SK-N-SH (cell line): ENCODE measurements at regions not wholly inside any gene's neighbourhood (a gene's known extent, or its start where the extent isn't known, plus 50 kb on each side); places are given as distances from the start of the nearest gene placed in this dataset.

Experiments used
- CTCF ChIA-PET: fragments of 300-600, 350-600 bp; formaldehyde crosslinking; extraction: SDS; loops from one replicate; lab custom pipeline; 2021; lab: Yijun Ruan, JAX
- POLR2A ChIA-PET: fragments of 350-600 bp; sonication (Branson Sonifier 250); formaldehyde crosslinking; extraction: SDS; loops from one replicate; lab custom pipeline; 2020; ENCODE audit warnings: antibody characterized with exemption, inconsistent platforms; lab: Yijun Ruan, JAX
- DNase-seq: peaks from one replicate; pipeline ENCODE4 v3.0.0; 2012
- H2AFZ ChIP-seq: fragments of 200-600 bp; sonication (generic); 2 replicates; pipeline ENCODE4 v1.8.1; 2016; ENCODE audit warnings: antibody characterized with exemption, mild to moderate bottlenecking, low read depth
- H3F3A ChIP-seq: fragments of 200-600 bp; sonication (generic); replicated peaks from 2 replicates; pipeline ENCODE3; 2016; ENCODE audit warnings: antibody characterized with exemption, mild to moderate bottlenecking; ENCODE audit not compliant: insufficient read depth
- H3K27ac ChIP-seq, 2 experiments: fragments of 200-500 bp in 1 of 2; fragments of 200-600 bp in 1 of 2; sonication (Bioruptor generic) in 1 of 2; sonication (generic), shearing (Covaris generic) in 1 of 2; 2 replicates each; pipeline versions ENCODE4 v1.5.1 to v1.6.1; 2014 to 2016; ENCODE audit warnings: low read depth in 2 of 2, inconsistent platforms in 1 of 2, low read length in 1 of 2, mild to moderate bottlenecking in 1 of 2, mixed read lengths in 1 of 2
- H3K27me3 ChIP-seq: fragments of 200-600 bp; sonication (generic), shearing (Covaris generic); 2 replicates; pipeline ENCODE4 v1.6.1; 2016; ENCODE audit warnings: mixed run types; ENCODE audit not compliant: insufficient read depth
- H3K36me3 ChIP-seq, 2 experiments: fragments of 200-500 bp in 1 of 2; fragments of 200-600 bp in 1 of 2; sonication (Bioruptor generic) in 1 of 2; sonication (generic) in 1 of 2; replicated peaks in 1 of 2; 2 replicates each; pipeline versions ENCODE3 to v1.5.1; 2014 to 2016; ENCODE audit warnings: low read length in 1 of 2, mild to moderate bottlenecking in 1 of 2; ENCODE audit not compliant: insufficient read depth in 2 of 2, control insufficient read depth in 1 of 2
- H3K4me1 ChIP-seq, 2 experiments: fragments of 200-500 bp in 1 of 2; fragments of 200-600 bp in 1 of 2; sonication (Bioruptor generic) in 1 of 2; sonication (generic), shearing (Covaris generic) in 1 of 2; 2 replicates each; pipeline versions ENCODE4 v1.5.1 to v1.6.1; 2014 to 2016; ENCODE audit warnings: low read depth in 1 of 2, low read length in 1 of 2, mixed run types in 1 of 2; ENCODE audit not compliant: insufficient read depth in 2 of 2, control insufficient read depth in 1 of 2
- H3K4me2 ChIP-seq: fragments of 200-600 bp; sonication (generic), shearing (Covaris generic); 2 replicates; pipeline ENCODE4 v1.6.1; 2017; ENCODE audit warnings: mixed run types
- H3K4me3 ChIP-seq, 2 experiments: fragments of 200-500 bp in 1 of 2; fragments of 200-600 bp in 1 of 2; sonication (Bioruptor generic) in 1 of 2; sonication (generic), shearing (Covaris generic) in 1 of 2; 2 replicates each; pipeline versions ENCODE4 v1.5.1 to v1.8.1; 2014 to 2016; ENCODE audit warnings: low read depth in 2 of 2, inconsistent platforms in 1 of 2, low read length in 1 of 2, mild to moderate bottlenecking in 1 of 2, mixed read lengths in 1 of 2, moderate library complexity in 1 of 2
- H3K79me2 ChIP-seq: fragments of 200-600 bp; sonication (generic); 2 replicates; pipeline ENCODE4 v1.8.1; 2017; ENCODE audit warnings: mild to moderate bottlenecking; ENCODE audit not compliant: insufficient read depth
- H3K9ac ChIP-seq: fragments of 200-600 bp; sonication (generic); 2 replicates; pipeline ENCODE4 v1.6.1; 2017; ENCODE audit warnings: mixed run types
- H3K9me2 ChIP-seq: fragments of 200-600 bp; sonication (generic); 2 replicates; pipeline ENCODE4 v1.6.1; 2017; ENCODE audit warnings: mixed run types
- H3K9me3 ChIP-seq: fragments of 200-600 bp; sonication (generic); 2 replicates; pipeline ENCODE4 v1.6.1; 2017; ENCODE audit warnings: mixed run types, mild to moderate bottlenecking, moderate library complexity
- H4K20me1 ChIP-seq: fragments of 200-600 bp; sonication (generic); 2 replicates; pipeline ENCODE4 v1.6.1; 2017; ENCODE audit warnings: mild to moderate bottlenecking, mixed run types; ENCODE audit not compliant: insufficient read depth
- ELF1 ChIP-seq: IDR thresholded peaks from 2 replicates; pipeline ENCODE4 v1.4.0; 2012
- EZH2phosphoT487 ChIP-seq: fragments of 200-600 bp; sonication (generic); IDR thresholded peaks from 2 replicates; pipeline ENCODE4 v1.6.1; 2017; ENCODE audit warnings: low read depth, mixed run types, mild to moderate bottlenecking, antibody characterized with exemption, moderate library complexity, borderline replicate concordance
- FOSL2 ChIP-seq: IDR thresholded peaks from 2 replicates; pipeline ENCODE4 v1.4.0; 2012; ENCODE audit warnings: low read depth, mild to moderate bottlenecking, moderate library complexity, borderline replicate concordance
- FOXJ3 ChIP-seq: sonication (generic); formaldehyde crosslinking; IDR thresholded peaks from 2 replicates; pipeline ENCODE4 v1.5.1; 2020; ENCODE audit warnings: mild to moderate bottlenecking, missing genetic modification reagents
- FOXM1 ChIP-seq: IDR thresholded peaks from 2 replicates; pipeline ENCODE4 v1.4.0; 2012; ENCODE audit warnings: low read depth, mild to moderate bottlenecking
- GABPA ChIP-seq: IDR thresholded peaks from 2 replicates; pipeline ENCODE4 v1.4.0; 2012; ENCODE audit warnings: low read depth, mild to moderate bottlenecking
- GATA2 ChIP-seq: sonication (generic); formaldehyde crosslinking; IDR thresholded peaks from 2 replicates; pipeline ENCODE4 v1.5.0; 2020; ENCODE audit warnings: mild to moderate bottlenecking, missing genetic modification reagents
- IRF3 ChIP-seq: fragments of 150-350 bp; IDR thresholded peaks from 2 replicates; pipeline ENCODE4 v1.6.1; 2016; ENCODE audit warnings: mild to moderate bottlenecking, low read depth, low read length
- JUND ChIP-seq: IDR thresholded peaks from 2 replicates; pipeline ENCODE4 v1.4.0; 2012
- MAX ChIP-seq: IDR thresholded peaks from 2 replicates; pipeline ENCODE4 v1.4.0; 2012; ENCODE audit warnings: low read depth
- MEF2A ChIP-seq: IDR thresholded peaks from 2 replicates; pipeline ENCODE4 v1.4.0; 2012; ENCODE audit warnings: low read depth, borderline replicate concordance
- NFIC ChIP-seq: IDR thresholded peaks from 2 replicates; pipeline ENCODE4 v1.4.0; 2012; ENCODE audit warnings: borderline replicate concordance
- PBX3 ChIP-seq: IDR thresholded peaks from 2 replicates; pipeline ENCODE4; 2012
- POLR2AphosphoS5 ChIP-seq: IDR thresholded peaks from 2 replicates; pipeline ENCODE4 v1.6.1; 2012; ENCODE audit warnings: low read depth, low read length
- REST ChIP-seq: IDR thresholded peaks from 2 replicates; pipeline ENCODE4 v1.6.1; 2012; ENCODE audit warnings: mild to moderate bottlenecking, low read depth, low read length, moderate library complexity
- RFX5 ChIP-seq: IDR thresholded peaks from 2 replicates; pipeline ENCODE4 v1.6.1; 2012; ENCODE audit warnings: mild to moderate bottlenecking, improper control_type of control experiment, low read length
- RXRA ChIP-seq: IDR thresholded peaks from 2 replicates; pipeline ENCODE4 v1.4.0; 2012; ENCODE audit warnings: low read depth, mild to moderate bottlenecking, borderline replicate concordance
- TCF12 ChIP-seq: IDR thresholded peaks from 2 replicates; pipeline ENCODE4 v1.4.0; 2012
- USF2 ChIP-seq: fragments of 150-350 bp; IDR thresholded peaks from 2 replicates; pipeline ENCODE4 v1.6.1; 2017; ENCODE audit warnings: antibody characterized with exemption, low read length, low read depth, borderline replicate concordance
- ZBTB33 ChIP-seq: IDR thresholded peaks from 2 replicates; pipeline ENCODE4 v1.4.0; 2012; ENCODE audit warnings: low read depth, borderline replicate concordance

GRCh38 chr12:83859021-83859420 is 1053.6 kb downstream of the SLC6A15 start:
- Histone ChIP-seq H3K9me3 (no peaks in the 10 kb centered on the region), H3F3A (no peaks in the 10 kb centered on the region), H3K4me1 (no peaks in the 10 kb centered on the region), H2AFZ (no peak overlapping the region), H3K9ac (no peak overlapping the region), H3K27ac (no peak overlapping the region), H4K20me1 (no peaks in the 10 kb centered on the region), H3K9me2 (no peaks in the 10 kb centered on the region), H3K36me3 (no peaks in the 10 kb centered on the region), H3K4me3 (no peak overlapping the region), H3K4me2 (no peak overlapping the region), H3K27me3 (no peaks in the 10 kb centered on the region), H3K79me2 (no peaks in the 10 kb centered on the region)
- DNase-seq = no peak
- TF ChIP-seq TCF12 = 0 out of 2 replicates have a peak, but pooled peaks have one; percentile 14
- no peak for TF ChIP-seq GATA2 (CRISPR knock-in tag)
- no peak for TF ChIP-seq USF2
- ChIA-PET CTCF (no interaction called here), POLR2A (no interaction called here)

- Histone ChIP-seq H3K9me3 (no peaks in the 10 kb centered on the region), H3K4me3 (no peak overlapping the region), H3F3A (no peaks in the 10 kb centered on the region), H3K4me2 (no peak overlapping the region), H3K9me2 (no peaks in the 10 kb centered on the region), H2AFZ (no peak overlapping the region), H3K27me3 (no peaks in the 10 kb centered on the region), H4K20me1 (no peaks in the 10 kb centered on the region), H3K9ac (no peak overlapping the region), H3K4me1 (no peaks in the 10 kb centered on the region), H3K79me2 (no peaks in the 10 kb centered on the region), H3K36me3 (no peaks in the 10 kb centered on the region), H3K27ac (no peak overlapping the region)
- DNase-seq = no peak
- POLR2A ChIA-PET = no interaction called here
- CTCF ChIA-PET = no interaction called here
- TF ChIP-seq JUND (no peak), EZH2phosphoT487 (no peak), GABPA (no peak), PBX3 (no peak), FOSL2 (no peak), IRF3 (no peak), ZBTB33 (no peak), RXRA (no peak), ELF1 (no peak), FOXJ3 (CRISPR knock-in tag) (no peak), MAX (no peak), FOXM1 (no peak), REST (no peak), POLR2AphosphoS5 (no peak), RFX5 (no peak), USF2 (no peak), MEF2A (no peak), NFIC (no peak)
These were observed 1055.8 kb downstream of the SLC6A15 start for GRCh38 chr12:83856803-83857202.
